Ishikawa (cell line): ENCODE measurements at regions not wholly inside any gene's neighbourhood (a gene's known extent, or its start where the extent isn't known, plus 50 kb on each side); places are given as distances from the start of the nearest gene placed in this dataset.

Source experiments
- CEBPB ChIP-seq: IDR thresholded peaks from 2 replicates; pipeline ENCODE4 v1.6.1; 2012
- CREB1 ChIP-seq: IDR thresholded peaks from 2 replicates; pipeline ENCODE4 v1.6.1; 2012; ENCODE audit warnings: low read depth
- EGR1 ChIP-seq: IDR thresholded peaks from 2 replicates; pipeline ENCODE4 v1.6.1; 2012
- EP300 ChIP-seq: IDR thresholded peaks from 2 replicates; pipeline ENCODE4 v1.6.1; 2012; ENCODE audit warnings: borderline replicate concordance
- FOXM1 ChIP-seq: IDR thresholded peaks from 2 replicates; pipeline ENCODE4 v1.6.1; 2012; ENCODE audit warnings: low read depth, borderline replicate concordance
- MAX ChIP-seq: IDR thresholded peaks from 2 replicates; pipeline ENCODE4 v1.6.1; 2012
- NFIC ChIP-seq: IDR thresholded peaks from 2 replicates; pipeline ENCODE4 v1.6.1; 2012
- RAD21 ChIP-seq: IDR thresholded peaks from 2 replicates; pipeline ENCODE4 v1.6.1; 2012; ENCODE audit warnings: low read depth
- TAF1 ChIP-seq: IDR thresholded peaks from 2 replicates; pipeline ENCODE4 v1.6.1; 2012; ENCODE audit warnings: low read depth, mild to moderate bottlenecking
- TCF12 ChIP-seq: IDR thresholded peaks from 2 replicates; pipeline ENCODE4 v1.6.1; 2012; ENCODE audit warnings: low read depth
- TEAD4 ChIP-seq: IDR thresholded peaks from 2 replicates; pipeline ENCODE4 v1.6.1; 2012
- YY1 ChIP-seq: IDR thresholded peaks from 2 replicates; pipeline ENCODE4 v1.6.1; 2012; ENCODE audit warnings: low read depth
- ZBTB7A ChIP-seq: IDR thresholded peaks from 2 replicates; pipeline ENCODE4 v1.6.1; 2012; ENCODE audit warnings: low read depth
- TF ChIP-seq, protein P1 (sequence below): IDR thresholded peaks from 2 replicates; pipeline ENCODE4 v1.6.1; 2012
- TF ChIP-seq, protein P2 (sequence below): IDR thresholded peaks from 2 replicates; pipeline ENCODE4 v1.6.1; 2012; ENCODE audit warnings: low read depth, mild to moderate bottlenecking

GRCh38 chr4:23504083-23504482 lies 385.8 kb downstream of the PPARGC1A start:
- TF ChIP-seq CEBPB (no peak), EP300 (no peak), TAF1 (no peak), TCF12 (no peak), NFIC (no peak), FOXM1 (no peak), RAD21 (no peak), YY1 (no peak), CREB1 (no peak), MAX (no peak), TEAD4 (no peak), ZBTB7A (no peak), EGR1 (no peak)
- TF ChIP-seq, protein P1, sequence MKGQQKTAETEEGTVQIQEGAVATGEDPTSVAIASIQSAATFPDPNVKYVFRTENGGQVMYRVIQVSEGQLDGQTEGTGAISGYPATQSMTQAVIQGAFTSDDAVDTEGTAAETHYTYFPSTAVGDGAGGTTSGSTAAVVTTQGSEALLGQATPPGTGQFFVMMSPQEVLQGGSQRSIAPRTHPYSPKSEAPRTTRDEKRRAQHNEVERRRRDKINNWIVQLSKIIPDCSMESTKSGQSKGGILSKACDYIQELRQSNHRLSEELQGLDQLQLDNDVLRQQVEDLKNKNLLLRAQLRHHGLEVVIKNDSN: no peak
- TF ChIP-seq, protein P2, sequence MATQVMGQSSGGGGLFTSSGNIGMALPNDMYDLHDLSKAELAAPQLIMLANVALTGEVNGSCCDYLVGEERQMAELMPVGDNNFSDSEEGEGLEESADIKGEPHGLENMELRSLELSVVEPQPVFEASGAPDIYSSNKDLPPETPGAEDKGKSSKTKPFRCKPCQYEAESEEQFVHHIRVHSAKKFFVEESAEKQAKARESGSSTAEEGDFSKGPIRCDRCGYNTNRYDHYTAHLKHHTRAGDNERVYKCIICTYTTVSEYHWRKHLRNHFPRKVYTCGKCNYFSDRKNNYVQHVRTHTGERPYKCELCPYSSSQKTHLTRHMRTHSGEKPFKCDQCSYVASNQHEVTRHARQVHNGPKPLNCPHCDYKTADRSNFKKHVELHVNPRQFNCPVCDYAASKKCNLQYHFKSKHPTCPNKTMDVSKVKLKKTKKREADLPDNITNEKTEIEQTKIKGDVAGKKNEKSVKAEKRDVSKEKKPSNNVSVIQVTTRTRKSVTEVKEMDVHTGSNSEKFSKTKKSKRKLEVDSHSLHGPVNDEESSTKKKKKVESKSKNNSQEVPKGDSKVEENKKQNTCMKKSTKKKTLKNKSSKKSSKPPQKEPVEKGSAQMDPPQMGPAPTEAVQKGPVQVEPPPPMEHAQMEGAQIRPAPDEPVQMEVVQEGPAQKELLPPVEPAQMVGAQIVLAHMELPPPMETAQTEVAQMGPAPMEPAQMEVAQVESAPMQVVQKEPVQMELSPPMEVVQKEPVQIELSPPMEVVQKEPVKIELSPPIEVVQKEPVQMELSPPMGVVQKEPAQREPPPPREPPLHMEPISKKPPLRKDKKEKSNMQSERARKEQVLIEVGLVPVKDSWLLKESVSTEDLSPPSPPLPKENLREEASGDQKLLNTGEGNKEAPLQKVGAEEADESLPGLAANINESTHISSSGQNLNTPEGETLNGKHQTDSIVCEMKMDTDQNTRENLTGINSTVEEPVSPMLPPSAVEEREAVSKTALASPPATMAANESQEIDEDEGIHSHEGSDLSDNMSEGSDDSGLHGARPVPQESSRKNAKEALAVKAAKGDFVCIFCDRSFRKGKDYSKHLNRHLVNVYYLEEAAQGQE: no peak

- TF ChIP-seq NFIC (no peak), EP300 (no peak), CREB1 (no peak)
Measured at GRCh38 chr4:23500894-23501449, 388.9 kb downstream of the PPARGC1A start.

GRCh38 chr4:23485801-23486200 lies 404.0 kb downstream of the PPARGC1A start:
- TF ChIP-seq TCF12: no peak
- no peak for TF ChIP-seq TEAD4
- TF ChIP-seq EGR1: no peak
- no peak for TF ChIP-seq EP300
- TF ChIP-seq RAD21: no peak
- TF ChIP-seq, protein P2: no peak
- TF ChIP-seq MAX: no peak
- TF ChIP-seq TAF1: no peak
- no peak for TF ChIP-seq NFIC
- TF ChIP-seq YY1: no peak
- no peak for TF ChIP-seq ZBTB7A
- TF ChIP-seq, protein P1: no peak
- no peak for TF ChIP-seq CREB1
- TF ChIP-seq FOXM1: no peak
- TF ChIP-seq CEBPB: no peak

DNA sequence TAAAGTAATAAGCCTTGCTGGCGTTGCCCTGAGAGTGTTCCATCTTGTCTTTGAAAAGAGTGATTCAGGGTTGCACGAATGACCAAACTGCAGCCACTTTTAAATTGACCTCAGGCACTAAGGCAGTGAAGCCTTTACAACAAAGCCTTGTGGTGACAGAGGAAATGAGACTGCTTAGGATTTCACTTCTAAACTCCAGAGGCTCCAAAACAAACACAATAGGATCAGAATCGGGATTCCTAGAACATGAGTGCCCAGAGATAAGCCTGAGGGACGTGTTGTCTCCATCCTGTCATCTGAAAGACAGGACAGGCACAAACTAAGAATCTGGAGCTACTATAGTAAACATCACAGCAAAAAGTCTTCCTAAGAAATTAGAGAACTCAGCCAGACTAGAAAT lies 405.2 kb downstream of the PPARGC1A start:
- TF ChIP-seq, protein P2: no peak
- TF ChIP-seq CEBPB (no peak), ZBTB7A (no peak), FOXM1 (no peak), TAF1 (no peak), NFIC (no peak), TEAD4 (no peak), EGR1 (no peak), EP300 (no peak), RAD21 (no peak), YY1 (no peak), MAX (no peak), TCF12 (no peak), CREB1 (no peak)
- TF ChIP-seq, protein P1: no peak
